ENCODE measurements at regions not wholly inside any gene's neighbourhood (a gene's known extent, or its start where the extent isn't known, plus 50 kb on each side); places are given as distances from the start of the nearest gene placed in this dataset.

- Histone ChIP-seq H3K4me3 (ENCODE audit: low read depth, low read length) (no peak overlapping the region), H3K27me3 (ENCODE audit: control insufficient read depth, insufficient read depth, low read length) (no peaks in the 10 kb centered on the region), H3K36me3 (ENCODE audit: control insufficient read depth, insufficient read depth, low read length) (no peaks in the 10 kb centered on the region)
- DNase-seq (ENCODE audit: low read depth) = no peak
- ChIA-PET CTCF (no interaction called here), POLR2A (no interaction called here)
- no peak for TF ChIP-seq CTCF (IDR thresholded peaks at IDR 0.05; ENCODE audit: insufficient read depth, low read depth, low read length)
Observed at GRCh38 chr17:79295307-79295706, 220.7 kb downstream of the ENGASE start.

- POLR2A ChIA-PET = no interaction called here
- CTCF ChIA-PET = no interaction called here
- no peak overlapping the region for H3K4me3 ChIP-seq (ENCODE audit: low read depth, low read length)
- H3K36me3 ChIP-seq (ENCODE audit: control insufficient read depth, insufficient read depth, low read length) = no peaks in the 10 kb centered on the region
- no peak for TF ChIP-seq CTCF (IDR thresholded peaks at IDR 0.05; ENCODE audit: insufficient read depth, low read depth, low read length)
- H3K27me3 ChIP-seq (ENCODE audit: control insufficient read depth, insufficient read depth, low read length) = no peaks in the 10 kb centered on the region
- DNase-seq (ENCODE audit: low read depth) = no peak
Observed at GRCh38 chr17:79294459-79295071, 219.9 kb downstream of the ENGASE start.

- Histone ChIP-seq H3K4me3 (ENCODE audit: low read depth, low read length) (no peak overlapping the region), H3K27me3 (ENCODE audit: control insufficient read depth, insufficient read depth, low read length) (no peaks in the 10 kb centered on the region), H3K36me3 (ENCODE audit: control insufficient read depth, insufficient read depth, low read length) (no peaks in the 10 kb centered on the region)
- TF ChIP-seq CTCF (IDR thresholded peaks at IDR 0.05; ENCODE audit: insufficient read depth, low read depth, low read length) = no peak
- no peak for DNase-seq (ENCODE audit: low read depth)
- ChIA-PET POLR2A (no interaction called here), CTCF (no interaction called here)
Observed at GRCh38 chr17:79292501-79292900, 217.9 kb downstream of the ENGASE start.

GRCh38 chr17:79291391-79291790, 216.8 kb downstream of the ENGASE start:
- ChIA-PET CTCF (interaction anchor here (1.3 kb wide), 1 partner anchor 10 kb away, joined by 3 read pairs; no protein-coding TSS in a partner anchor), POLR2A (no interaction called here)
- H3K4me3 ChIP-seq (ENCODE audit: low read depth, low read length) = no peak overlapping the region
- no peaks in the 10 kb centered on the region for H3K27me3 ChIP-seq (ENCODE audit: control insufficient read depth, insufficient read depth, low read length)
- no peak for TF ChIP-seq CTCF (IDR thresholded peaks at IDR 0.05; ENCODE audit: insufficient read depth, low read depth, low read length)
- no peak for DNase-seq (ENCODE audit: low read depth)
- H3K36me3 ChIP-seq (ENCODE audit: control insufficient read depth, insufficient read depth, low read length) = no peaks in the 10 kb centered on the region

- POLR2A ChIA-PET = no interaction called here
- no peaks in the 10 kb centered on the region for H3K36me3 ChIP-seq (ENCODE audit: control insufficient read depth, insufficient read depth, low read length)
- CTCF ChIA-PET = interaction anchor here (1.3 kb wide), 1 partner anchor 10 kb away, joined by 3 read pairs; no protein-coding TSS in a partner anchor
- H3K4me3 ChIP-seq (ENCODE audit: low read depth, low read length) = no peak overlapping the region
- no peaks in the 10 kb centered on the region for H3K27me3 ChIP-seq (ENCODE audit: control insufficient read depth, insufficient read depth, low read length)
- DNase-seq (ENCODE audit: low read depth) = no peak
- no peak for TF ChIP-seq CTCF (IDR thresholded peaks at IDR 0.05; ENCODE audit: insufficient read depth, low read depth, low read length)
Observed at GRCh38 chr17:79290726-79291125, 216.1 kb downstream of the ENGASE start.

Measured in BJ (cell line).